Endothelial cell of umbilical vein (primary cell): ENCODE measurements at regions not wholly inside any gene's neighbourhood (a gene's known extent, or its start where the extent isn't known, plus 50 kb on each side); places are given as distances from the start of the nearest gene placed in this dataset.

Experiments used
- CTCF ChIP-seq, 2 donors: IDR thresholded peaks; 1 replicate in 1 of 2; 2 replicates in 1 of 2; pipeline ENCODE4 v1.5.1; 2011; ENCODE audit warnings: low read length in 2 of 2, mild to moderate bottlenecking in 2 of 2, moderate library complexity in 2 of 2, control low read depth in 1 of 2, inconsistent platforms in 1 of 2, low read depth in 1 of 2; ENCODE audit not compliant: insufficient read depth in 1 of 2; ENCODE audit errors: extremely low read depth in 1 of 2
- EZH2 ChIP-seq: IDR thresholded peaks from 2 replicates; pipeline ENCODE4 v1.6.1; 2012; ENCODE audit warnings: borderline replicate concordance, low read depth, mild to moderate bottlenecking, moderate library complexity, low read length, inconsistent platforms; ENCODE audit not compliant: severe bottlenecking
- FOS ChIP-seq: IDR thresholded peaks from 2 replicates; pipeline ENCODE4 v1.6.1; 2011; ENCODE audit warnings: mild to moderate bottlenecking, low read length, moderate library complexity, borderline replicate concordance; ENCODE audit not compliant: insufficient read depth
- GATA2 ChIP-seq: IDR thresholded peaks from 2 replicates; pipeline ENCODE4 v1.7.0; 2011; ENCODE audit warnings: low read depth, mild to moderate bottlenecking, moderate library complexity, mixed read lengths, low read length; ENCODE audit not compliant: insufficient read length, insufficient read depth
- MYC ChIP-seq: IDR thresholded peaks from one replicate; pipeline ENCODE4 v1.6.1; 2011; ENCODE audit warnings: mild to moderate bottlenecking, low read depth, low read length
- POLR2A ChIP-seq: IDR thresholded peaks from 2 replicates; pipeline ENCODE4 v1.6.1; 2012; ENCODE audit warnings: low read depth, mild to moderate bottlenecking, control low read depth, low read length

GRCh38 chr1:168982778-168983177 lies 123.7 kb upstream of the ATP1B1 start:
- TF ChIP-seq CTCF (IDR thresholded peaks at IDR 0.05; ENCODE audit: extremely low read depth in 1 of 2, insufficient read depth in 1 of 2, low read depth in 1 of 2, low read length in 2 of 2): no peak
- TF ChIP-seq EZH2: no peak
- TF ChIP-seq MYC: no peak
- TF ChIP-seq FOS: no peak
- TF ChIP-seq POLR2A: no peak
- no peak for TF ChIP-seq GATA2
